Epidermal melanocyte (primary cell): ENCODE measurements at regions not wholly inside any gene's neighbourhood (a gene's known extent, or its start where the extent isn't known, plus 50 kb on each side); places are given as distances from the start of the nearest gene placed in this dataset.

Source experiments
- DNase-seq: peaks from one replicate; pipeline ENCODE4 v3.0.0; 2011; ENCODE audit warnings: low spot score; ENCODE audit not compliant: insufficient read length

DNA sequence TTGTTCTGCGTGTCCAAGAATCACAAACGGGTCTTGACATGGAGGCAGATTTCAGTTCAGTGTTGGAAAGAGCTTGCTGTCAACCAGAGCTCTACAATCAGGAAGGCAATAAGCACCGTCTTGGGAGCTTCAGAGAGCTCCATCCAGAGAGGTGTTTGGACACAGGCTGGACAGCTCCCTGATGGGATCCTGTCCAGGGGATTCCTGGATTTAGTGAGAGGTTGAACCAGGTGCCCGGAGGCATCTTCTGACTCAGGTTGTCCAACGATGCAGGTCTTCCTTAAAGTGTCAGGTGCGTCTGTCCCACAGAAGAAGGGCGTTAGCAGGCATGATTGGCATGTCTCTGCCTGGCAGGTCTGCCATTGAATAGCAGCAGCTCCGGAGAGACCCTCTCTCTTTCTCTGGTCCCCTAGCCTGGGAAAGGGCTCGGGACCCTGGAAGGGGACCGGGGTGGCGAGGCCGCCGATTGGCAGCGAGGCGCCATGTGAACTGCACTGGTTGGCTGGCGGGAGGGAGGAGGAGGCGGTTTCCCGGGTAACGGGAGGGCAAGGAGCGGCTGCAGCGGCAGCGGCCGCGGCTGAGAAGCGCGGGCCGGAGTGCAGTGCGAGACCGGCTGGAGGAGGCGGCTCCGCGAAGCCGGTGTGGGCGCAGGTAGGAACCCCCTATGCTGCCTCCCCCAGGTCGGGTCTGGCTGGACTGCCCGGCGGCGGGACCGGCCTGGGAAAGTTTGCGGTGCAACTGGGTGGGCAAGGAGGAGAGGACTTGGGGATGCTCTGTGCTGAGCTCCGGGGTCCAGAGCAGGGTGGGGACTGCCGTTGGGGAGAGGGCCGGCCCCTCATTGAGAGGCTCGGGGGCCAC lies 104.1 kb upstream of the E2F8 start:
- no peak for DNase-seq

DNA sequence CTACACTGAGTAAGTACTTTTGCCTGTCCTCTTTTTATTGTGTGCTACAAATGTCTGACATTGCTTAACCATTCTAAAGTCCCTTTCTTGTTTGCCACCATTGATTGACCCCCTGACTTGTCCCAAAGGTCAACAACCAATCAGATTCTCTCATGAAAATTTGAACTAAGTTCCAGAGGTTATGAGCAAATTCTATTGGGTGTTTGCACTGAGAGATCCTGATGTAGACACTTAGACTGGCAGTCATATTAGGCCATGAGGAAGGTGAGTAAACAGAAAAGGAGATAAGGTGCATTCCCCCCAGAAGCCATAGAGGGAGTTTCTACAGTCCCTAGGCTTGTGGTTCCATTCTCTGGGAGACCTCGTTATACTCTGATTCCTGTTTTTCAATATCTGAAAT lies 101.3 kb upstream of the E2F8 start:
- DNase-seq = no peak

DNA sequence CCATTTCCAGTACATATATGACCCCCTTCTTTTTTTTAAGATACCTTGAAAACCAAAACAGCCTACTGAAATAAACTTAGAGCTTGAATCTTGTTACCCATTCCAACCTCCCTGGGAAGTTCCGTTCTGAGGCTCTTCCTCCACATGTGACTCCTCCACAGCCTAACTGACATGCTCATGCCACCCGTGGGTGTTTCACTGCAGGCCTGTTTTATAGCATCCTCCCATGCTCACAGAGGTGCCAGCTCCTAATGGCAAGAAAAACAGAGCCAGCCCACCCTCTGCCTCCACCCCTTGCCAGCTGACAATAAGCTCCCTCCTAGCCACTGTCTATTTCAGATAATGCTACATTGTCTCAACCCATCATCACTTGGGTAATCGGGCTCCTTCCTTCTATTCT lies 97.6 kb upstream of the E2F8 start:
- DNase-seq = no peak

DNA sequence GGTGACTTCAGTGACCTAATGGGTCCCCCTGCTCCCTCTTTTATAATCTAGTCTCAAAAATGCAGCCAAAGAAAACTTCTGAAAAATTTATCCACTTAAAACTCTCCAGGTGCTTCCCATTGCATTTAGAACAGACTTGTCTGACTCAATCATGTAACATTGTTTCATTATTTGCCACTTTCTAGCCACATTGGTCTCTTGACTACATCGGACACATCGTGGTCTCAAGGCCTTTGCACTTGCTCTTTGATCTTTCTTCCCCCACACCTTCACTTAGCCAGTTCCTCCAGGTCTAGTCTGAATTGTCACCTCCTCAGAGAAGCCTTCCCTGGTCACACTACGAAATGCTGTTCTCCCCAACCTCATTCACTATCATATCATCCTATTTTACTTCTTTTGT lies 97.0 kb upstream of the E2F8 start:
- no peak for DNase-seq

DNA sequence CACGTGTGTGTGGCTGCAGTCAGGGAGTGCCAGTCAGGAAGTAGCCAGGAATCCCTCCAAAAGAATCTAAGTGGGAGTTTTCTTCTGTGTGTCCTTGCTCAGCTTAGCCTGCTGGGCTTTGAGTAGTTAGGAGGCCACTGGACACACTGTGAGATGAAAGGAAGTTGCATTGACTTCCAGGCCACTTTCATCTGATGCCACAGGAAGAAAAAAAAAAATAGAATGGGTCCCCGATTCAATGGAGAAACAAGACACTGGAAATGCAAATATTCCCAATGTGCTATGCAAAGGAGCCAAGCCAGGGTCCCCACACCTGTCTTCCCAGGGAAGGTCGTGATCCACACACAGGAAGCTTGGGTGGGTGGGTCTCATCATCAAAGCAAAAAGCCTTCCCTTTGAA lies 95.6 kb upstream of the E2F8 start:
- DNase-seq = no peak

DNA sequence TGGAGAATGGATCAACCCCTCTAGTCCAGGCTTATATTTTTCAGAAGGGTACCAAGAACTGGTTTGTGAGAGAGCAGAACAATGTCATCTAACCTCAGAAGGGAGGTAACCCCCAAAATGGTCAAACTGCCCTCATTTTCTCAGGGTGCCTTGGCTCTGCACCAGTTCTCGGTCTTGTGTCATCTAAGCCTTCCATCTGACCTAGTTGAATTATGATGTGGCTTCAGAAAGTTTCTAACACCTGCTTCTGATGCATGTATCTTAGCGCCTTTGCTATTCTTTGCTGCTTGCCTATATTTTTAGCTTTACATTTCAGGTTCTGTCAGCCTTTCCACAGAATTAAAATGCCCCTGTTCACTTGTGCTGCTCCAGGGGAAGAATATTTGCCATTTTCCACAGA lies 91.7 kb upstream of the E2F8 start:
- no peak for DNase-seq

DNA sequence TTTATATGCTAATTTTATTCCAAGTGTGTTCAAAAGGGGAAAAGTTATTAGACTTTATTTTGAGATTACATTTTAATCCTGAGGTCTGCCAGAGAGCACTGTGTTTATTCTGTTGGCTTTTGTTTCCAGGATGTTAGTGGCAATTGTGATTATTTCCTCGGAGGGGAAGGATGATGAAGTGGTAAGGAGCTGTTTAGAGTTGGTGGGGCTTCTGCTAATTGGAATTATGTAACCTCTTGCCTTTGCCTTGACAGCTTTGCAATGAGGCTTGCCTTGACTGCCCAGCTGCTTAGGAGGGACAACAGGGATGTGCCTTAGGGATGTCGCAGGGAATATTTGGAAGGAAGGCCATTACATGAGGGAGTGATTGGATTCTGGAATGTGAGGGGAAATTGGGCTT lies 89.7 kb upstream of the E2F8 start:
- DNase-seq = no peak

DNA sequence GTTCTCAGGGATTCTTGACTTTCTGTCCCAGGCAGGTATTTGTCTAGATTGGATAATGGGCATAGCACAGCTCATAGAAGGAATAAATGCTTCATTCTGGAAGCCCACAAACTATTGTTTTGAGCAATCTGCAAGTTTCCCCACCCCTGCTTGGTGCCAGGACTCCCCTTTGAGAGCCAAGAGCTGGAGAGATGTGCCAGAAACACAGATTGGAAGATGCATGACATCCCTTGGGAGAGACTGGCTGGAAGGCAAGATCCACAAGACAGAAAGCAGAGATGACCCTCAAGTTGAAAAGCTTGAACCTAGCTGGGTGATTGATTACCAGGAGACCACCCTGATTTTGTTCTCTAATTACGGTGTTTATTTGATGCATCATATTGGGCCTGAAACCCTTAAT lies 89.2 kb upstream of the E2F8 start:
- DNase-seq = no peak

DNA sequence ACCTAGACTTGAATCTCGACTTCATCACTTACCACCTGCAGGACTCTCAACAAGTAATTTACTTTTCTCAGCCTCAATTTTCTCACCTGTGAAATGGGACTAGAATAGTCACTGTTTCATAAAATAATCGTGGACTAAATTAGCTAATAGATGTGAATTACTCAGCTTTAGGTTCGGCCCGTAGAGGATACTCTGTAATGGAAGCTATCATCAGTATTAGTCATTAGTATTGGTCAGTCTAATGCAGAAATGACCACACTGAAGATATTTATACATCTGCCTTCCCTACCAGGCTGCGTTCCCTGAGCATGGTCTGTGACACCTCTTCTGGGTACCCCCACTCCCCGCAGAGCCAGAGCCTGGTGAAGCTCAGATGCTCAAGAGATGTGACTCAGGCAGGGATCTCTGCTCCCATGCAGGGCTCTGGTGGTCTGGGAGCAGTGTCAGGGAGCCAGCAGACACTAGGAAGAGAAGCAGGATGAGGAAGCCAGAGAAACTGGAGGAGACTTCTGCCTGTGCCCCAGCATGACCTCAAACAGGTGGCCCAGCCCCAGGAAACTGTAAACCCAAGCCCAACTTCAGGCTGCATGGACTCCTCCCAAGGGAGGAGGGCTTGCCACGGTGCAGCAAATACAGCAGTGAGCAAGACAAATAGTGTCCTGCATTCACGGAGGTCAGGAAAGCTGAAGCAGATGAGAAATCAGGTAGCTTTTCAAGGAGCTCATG lies 88.0 kb upstream of the E2F8 start:
- DNase-seq = no peak

DNA sequence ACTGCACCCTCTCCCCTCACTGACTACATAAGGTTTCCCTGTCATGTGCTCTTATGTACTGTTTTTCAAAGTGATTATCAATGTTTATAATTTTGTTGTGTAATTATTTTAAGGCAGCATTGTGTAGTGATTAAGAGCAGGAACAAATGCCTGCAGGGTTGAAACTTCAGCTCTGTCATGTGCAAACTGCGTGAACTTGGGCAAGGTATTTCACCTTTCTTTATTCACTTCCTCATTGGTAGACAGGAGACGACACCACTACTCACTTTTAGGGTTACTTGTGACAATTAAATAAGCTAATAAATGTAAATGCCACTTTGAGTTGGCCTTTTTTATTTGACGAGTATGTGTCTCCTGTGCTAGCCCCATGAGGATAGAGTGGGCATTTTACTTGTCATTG lies 86.5 kb upstream of the E2F8 start:
- no peak for DNase-seq

DNA sequence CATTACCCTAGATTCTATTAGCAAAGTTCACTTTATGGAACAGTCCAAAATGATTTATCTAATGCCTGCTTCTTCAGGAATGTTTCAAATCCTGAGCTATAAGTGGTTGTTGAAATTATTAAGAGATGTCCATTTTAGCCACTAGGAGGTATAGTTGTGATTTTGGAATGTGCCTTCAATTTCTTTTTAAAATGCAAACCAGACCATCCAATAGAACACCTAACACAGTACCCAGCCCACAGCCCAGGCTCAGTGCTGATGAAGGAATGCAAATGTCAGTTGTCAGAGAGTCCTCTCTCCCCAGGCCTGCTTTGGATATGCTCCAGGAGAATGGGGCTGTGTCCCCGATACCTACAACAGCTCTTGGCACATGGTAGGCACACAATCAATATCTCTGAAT lies 85.8 kb upstream of the E2F8 start:
- no peak for DNase-seq

DNA sequence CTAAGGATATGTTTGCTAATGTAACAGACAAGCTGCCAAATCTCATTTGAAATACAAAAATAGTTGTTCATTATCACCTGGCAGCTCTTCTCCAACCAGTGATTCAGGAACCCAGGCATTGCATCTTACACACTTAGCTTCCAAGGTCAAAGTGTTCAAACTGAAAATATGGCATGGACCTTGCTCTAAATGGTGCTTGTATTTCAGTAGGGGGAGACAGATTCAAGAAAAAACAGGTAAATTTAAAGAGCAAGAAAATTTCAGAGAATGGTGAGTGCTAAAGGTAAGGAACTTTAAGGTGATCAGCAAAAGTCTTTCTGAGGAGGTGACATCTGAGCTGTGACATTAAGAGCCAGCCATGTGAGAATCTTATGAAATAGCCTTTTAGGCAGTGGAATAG lies 82.8 kb upstream of the E2F8 start:
- DNase-seq = no peak

DNA sequence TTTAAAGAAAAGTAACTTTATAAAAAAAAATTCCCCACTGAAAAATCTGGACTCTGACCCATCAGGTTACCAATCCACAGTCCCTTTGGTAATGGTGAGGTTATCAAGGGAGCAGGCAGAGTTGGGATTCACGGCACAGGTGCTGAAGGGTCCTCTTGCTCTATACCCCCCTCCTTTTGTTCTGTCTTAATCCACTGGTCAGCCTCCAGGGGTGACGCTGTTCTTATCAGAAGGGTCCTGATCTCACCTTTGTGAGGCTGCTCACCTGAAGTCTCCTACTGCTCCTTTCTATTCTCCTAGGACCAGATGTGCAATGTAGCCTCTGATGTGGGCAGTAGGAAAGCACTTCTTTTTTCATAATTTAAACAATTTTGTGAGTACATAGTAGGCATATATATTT lies 80.6 kb upstream of the E2F8 start:
- no peak for DNase-seq

DNA sequence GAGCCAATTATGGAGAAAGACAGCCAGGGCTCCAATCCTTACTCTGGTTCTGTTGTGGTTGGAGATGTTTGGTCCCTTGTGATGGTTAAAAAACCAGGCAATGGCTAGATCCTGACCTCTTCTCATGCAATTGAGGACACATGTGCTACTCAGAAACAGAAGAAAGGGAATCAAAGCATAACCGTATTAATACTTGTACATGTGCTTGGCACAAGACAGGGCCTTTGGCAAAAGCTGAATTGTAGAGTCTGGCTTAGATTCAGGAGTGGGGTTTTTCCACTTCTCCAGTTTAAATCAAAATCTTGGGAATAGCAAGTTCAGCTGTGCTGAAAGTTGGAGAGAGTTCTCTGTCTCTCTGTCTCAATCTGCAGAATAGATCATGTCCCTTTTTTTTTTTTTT lies 80.1 kb upstream of the E2F8 start:
- no peak for DNase-seq

DNA sequence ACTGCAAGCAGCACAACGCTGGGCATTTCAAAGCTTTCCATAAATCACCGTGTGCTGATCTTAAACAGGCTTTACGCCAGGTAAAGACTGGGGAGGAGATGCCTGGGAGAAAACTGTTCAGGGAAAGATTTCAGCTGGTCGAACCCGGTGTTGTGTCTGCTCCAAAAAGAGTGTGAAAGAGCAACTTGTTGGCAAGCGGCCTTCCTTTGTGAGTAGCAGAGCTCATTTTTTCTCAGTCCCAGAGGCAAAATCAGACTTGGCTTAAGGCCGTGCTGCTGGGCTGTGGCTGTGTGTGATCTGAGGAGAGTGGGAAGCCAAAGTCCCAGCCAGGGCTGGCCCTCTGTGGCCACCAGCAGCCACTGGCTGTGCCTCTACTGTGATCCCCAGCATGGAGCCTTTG lies 75.7 kb upstream of the E2F8 start:
- no peak for DNase-seq

DNA sequence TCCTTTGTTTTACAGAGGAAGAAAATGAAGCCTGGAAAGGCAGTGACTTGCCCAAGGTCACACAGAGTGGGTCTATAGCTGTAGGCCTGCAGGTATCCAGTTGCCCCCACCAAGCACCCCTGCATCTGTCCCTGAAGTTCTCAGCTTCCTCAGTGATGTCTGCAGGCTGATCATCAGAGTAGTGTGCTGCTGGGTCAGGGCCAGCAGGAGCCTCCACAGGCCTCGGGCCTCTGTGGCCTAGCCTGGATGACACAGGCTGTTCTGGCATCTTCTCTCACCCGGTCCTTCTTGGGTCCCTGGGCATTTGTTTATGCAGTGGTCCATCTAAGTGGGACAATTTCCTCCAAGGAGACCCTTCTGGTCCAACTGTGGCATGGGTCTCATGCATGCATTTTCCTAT lies 74.8 kb upstream of the E2F8 start:
- DNase-seq = no peak

DNA sequence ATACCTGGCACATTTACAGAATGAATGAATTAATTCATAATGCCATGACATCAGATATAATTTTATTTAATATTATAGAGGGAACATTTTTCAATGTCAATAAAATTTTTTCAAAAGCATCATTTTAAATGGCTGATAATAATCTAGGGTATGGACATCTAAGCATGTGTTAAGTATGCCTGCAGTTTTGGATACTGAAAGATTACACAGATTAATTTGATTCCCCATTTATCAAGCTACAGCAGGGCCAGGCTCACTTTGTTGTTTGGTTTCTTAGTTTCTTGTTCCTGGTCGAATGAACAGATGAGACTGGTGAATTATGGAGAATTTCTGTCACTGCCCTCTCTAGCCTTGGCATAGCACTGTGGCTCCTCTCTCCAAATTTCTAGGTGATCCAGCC lies 72.4 kb upstream of the E2F8 start:
- DNase-seq = no peak

DNA sequence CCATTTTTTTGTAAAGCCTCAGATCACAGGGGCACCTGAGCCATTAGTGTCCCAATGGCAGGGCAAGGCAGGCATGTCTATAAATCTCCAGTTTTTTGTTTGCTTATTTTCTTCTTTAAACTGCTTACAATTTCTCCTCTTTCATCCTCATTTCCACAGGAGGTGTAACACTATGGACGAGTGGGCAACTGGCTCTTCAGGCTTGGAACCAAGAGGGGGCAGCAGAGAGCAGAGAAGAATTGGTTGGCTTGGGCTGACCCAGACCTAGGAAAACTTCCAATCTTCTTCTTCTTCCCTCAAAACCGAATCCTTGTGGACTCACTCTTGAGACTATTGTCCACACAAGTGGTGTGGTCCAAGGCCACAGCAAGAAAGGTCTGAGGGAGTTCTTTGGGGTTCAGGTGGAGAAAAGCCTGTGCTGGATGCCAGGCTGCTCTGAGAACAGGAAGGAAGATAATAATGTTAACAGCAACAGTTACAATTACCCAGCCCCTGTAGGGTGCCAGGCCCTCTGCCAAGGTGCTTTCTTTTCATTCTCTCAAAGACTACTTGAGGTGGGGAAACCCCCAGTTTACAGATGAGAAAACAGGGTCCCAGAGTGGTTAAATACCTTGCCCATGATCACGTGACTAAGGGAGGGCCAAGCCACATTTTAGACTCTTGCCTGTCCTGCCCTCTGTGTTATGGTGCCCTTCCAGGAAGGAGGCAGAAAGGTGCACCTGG lies 70.7 kb upstream of the E2F8 start:
- no peak for DNase-seq

DNA sequence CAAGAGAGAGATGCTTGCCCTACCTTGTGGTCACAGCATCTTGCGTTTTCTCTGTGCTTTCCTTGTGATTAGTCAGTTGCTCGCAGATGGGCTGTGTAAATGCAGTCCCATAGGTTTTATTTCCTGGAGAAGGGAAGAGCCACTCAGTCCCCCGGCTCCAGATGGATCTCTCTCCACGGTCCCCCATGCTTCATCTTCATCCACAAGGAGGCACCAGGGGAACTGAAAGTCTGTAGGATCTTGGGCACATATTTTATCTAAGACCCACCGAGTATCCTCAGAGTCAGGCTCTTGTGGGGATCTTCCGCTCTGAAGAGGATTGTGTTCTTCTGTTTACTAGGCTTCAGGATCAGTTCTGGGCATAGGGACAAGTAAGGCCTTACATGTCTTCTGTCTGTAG lies 66.8 kb upstream of the E2F8 start:
- DNase-seq = no peak

DNA sequence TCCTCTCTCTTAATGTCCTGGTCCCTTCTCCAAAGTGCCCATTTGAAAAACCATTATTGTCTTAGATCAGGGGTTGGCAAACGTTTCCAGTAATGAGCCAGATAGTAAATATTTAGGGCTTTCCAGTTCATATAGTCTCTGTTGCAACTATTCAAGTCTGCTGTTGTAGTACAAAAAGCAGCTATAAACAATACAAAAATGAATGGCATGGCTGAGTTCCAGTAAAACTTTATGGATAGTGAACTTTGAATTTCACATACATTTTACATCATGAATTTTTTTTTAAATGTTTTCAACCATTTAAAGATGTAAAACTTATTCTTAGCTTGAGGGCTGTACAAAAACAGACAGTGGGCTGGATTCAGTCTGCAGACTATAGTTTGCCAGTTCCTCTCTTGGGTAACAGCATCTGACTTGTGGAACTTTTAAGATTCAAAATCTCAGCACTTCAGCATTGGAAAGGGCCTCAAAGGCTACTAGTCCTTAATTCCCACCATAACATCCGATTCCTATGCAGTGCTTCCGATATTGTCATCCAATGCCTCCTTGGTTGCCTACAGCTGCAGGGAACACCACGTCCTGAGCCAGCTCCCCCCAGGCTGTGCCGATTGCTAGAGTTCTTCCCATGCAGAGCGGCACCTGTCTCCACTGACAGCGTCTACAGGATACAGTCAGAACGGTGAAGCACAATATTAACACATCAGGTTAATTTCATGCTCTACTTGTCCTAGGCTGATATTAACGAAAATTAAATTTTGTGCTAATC lies 65.6 kb upstream of the E2F8 start:
- DNase-seq = no peak

DNA sequence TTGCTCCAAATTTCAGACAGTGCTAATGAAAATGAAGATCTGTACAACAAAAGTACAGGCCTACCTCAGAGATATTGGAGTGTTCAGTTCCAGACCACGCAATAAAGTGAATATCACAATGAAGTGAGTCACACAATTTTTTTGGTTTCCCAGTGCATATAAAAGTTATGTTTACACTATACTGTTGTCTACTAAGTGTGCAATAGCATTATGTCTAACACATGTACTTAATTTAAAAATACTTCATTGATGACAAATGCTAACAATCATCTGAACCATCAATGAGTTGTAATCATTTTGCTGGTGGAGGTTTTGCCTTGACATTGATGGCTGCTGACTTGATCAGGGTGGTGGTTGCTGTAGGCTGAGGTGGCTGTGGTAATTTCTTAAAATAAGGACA lies 60.6 kb upstream of the E2F8 start:
- no peak for DNase-seq

DNA sequence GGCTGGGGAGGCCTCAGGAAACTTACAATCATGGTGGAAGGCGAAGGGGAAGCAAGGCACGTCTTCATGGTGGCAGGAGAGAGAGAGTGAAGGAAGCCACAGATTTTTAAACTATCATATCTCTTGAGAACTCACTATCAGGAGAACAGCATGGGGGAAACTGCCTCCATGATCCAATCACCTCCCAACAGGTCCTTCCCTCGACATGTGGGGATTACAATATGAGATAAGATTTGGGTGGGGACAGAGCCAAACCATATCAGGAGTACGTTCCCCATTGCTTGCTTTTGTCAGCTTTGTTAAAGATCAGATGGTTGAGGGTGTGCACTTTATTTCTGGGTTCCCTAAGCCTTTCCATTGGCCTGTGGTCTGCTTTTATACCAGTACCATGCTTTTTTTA lies 53.7 kb upstream of the E2F8 start:
- no peak for DNase-seq
